Sciatic nerve (tissue), 2 donors: ENCODE measurements at regions not wholly inside any gene's neighbourhood (a gene's known extent, or its start where the extent isn't known, plus 50 kb on each side); places are given as distances from the start of the nearest gene placed in this dataset.

ENCODE experiments used
- ATAC-seq: fragments of 200-7000 bp; cut with Tn5 transposase; one replicate; pipeline ENCODE4 v1.9.1; 2020; ENCODE audit warnings: mild to moderate bottlenecking, moderate library complexity
- DNase-seq: peaks from one replicate; pipeline ENCODE4 v3.0.0-alpha.2; 2020; ENCODE audit warnings: low spot score
- intact Hi-C: fragments of 100-400 bp; cut with DNase I; formaldehyde crosslinking; loops from one replicate; pipeline ENCODE4 v1.14.2; 2022
- donor health status: DM: no; HTN: no; CAD: no.
- donor health status: DM: no; HTN: no; CAD: no.

DNA sequence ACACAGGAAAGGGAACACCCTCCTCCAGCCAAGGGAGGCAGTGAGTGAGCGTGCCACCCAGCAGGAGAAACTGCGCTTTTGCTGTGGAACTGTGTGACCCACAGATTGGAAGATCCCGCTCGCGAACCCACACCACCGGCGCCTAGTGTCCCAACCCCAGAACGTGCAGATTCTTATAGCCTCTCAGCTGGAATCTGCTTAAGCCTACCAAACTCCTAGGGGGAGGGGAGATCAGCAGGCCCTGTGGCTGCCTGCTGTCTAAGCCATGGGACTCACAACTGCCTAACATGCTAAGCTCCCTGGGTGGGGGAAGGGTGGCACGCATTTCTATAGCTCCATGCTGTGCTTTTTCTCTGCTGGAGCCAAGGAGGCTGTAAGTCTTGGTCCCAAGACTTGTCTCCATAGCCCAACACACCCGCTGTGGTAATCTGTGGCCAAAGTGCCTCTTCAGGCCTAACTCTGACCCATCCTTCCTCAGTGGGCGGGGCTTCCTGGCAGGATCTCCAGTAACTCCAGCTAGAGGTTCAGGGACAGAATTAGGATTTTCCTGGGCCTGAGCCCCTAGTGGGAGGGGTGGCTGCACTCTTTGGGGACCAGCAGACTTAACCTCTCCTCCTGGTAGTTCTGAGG, 485.0 kb downstream of the TAF11L14 start:
- intact Hi-C loops = no loop called here
- no peak for DNase-seq
- no peak for ATAC-seq

DNA sequence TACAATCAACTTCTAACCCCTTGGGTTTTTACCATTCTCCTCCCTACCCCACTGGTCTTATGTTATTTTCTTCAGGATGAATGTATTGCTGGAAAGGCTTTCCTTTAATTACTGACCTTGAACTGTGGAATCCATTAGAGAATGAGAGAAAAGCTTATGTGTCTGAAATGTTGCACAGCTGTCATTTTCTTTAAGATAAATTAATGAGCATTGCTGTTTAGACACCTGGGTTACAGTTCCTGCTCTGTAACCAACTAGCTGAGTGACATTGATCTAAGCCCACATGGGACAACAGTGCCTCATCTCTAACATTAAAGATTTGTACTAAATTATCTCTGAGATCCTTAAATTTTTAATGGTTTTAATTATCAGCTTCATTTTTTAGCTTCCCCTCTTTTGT, 507.0 kb downstream of the TAF11L14 start:
- ATAC-seq (no peak), DNase-seq (no peak)
- intact Hi-C loops = no loop called here

DNA sequence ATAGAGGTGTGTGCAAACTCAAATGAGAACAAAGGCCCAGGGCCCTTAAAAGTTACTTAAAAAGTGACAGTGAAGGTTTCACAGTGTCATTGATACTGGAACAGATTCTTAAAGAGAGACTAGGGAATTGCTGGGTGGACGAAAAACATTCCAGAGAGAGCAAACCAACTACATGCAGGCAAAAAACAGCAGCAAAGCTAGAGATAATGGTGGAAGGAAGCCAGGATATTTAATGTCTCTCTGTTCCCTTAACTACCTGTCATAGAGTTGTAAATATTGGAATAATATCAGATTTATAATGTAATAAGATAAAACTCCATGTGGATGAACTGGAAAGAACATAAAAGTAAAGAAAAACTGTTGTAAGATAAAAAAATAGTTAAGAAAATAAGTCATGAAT, 508.6 kb downstream of the TAF11L14 start:
- DNase-seq (no peak), ATAC-seq (no peak)
- intact Hi-C loops = no loop called here

DNA sequence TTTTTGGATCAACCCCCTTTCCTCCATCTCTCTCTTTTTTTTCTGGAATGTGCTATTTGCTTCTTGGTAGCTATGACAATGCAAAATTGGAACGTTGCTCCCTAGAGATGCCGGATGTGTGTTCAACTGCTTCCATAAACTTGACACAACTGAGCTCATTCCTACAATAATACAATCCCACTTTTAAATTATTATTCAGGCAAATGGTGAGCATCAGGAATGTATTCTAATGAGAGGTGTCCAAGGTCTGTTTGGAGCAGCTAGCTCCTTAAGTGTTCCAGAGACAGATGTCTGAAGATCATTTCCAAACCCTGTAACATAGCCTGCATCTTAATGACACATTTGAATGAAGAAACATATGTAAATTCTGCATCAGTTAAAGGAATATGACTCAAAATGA, 518.4 kb downstream of the TAF11L14 start:
- intact Hi-C loops = no loop called here
- DNase-seq (no peak), ATAC-seq (no peak)

DNA sequence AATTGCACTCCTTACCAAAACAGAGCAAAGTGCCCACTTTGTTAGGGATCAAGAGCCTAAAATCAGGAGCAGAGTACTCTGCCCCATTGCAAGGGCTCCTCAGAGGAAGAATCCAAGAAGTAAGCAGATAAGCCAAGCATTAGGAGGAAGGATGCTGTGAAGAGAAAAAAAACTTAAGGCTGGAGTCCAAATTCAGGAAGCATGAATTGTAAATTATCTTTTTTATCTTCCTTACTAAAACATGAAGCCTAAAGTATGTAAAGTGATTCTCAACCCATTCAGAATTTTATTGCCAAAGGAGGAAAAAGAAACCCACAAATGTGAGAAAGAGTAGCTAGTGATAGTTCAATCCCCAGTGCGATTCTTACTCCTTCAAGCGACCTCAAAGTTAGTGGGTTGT, 523.9 kb downstream of the TAF11L14 start:
- intact Hi-C loops = no loop called here
- no peak for ATAC-seq
- no peak for DNase-seq

DNA sequence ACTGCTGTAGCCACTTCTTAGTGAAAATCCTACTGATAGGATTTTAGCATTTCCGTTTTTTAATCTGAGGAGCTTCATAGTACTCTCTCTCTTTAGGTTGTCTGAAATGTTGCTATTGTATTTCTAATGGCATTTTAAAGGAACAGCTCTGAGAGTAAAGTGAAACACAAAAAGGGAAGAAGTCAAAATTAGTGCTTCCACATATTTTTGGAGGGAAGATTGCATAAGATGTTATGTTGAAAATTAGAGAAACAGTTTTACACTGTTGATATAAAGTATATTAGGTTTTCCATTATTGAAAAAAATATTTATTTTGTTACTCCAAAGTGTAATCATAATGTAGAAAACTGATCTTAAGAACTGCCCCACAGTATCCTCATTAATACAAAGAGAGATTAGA, 525.1 kb downstream of the TAF11L14 start:
- ATAC-seq = no peak
- DNase-seq = no peak
- intact Hi-C loops = no loop called here

DNA sequence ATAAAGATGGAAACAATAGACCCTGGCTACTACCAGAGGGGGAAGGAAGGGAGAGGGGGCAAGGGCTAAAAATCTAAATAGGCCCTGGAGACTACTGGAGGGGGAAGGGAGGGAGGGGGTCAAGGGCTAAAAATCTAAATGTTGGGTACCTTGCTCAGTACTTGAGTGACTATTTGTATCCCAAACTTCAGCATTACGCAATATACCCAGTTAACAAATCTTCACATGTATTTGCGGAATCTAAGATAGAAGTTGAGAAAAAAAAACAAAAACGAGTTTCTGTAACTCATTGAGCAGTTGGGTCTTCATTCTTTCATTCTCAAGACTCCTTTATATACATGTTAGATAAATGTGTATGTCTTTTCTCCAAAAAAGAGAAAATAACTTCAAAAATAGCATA, 537.4 kb downstream of the TAF11L14 start:
- intact Hi-C loops = no loop called here
- DNase-seq (no peak), ATAC-seq (no peak)

DNA sequence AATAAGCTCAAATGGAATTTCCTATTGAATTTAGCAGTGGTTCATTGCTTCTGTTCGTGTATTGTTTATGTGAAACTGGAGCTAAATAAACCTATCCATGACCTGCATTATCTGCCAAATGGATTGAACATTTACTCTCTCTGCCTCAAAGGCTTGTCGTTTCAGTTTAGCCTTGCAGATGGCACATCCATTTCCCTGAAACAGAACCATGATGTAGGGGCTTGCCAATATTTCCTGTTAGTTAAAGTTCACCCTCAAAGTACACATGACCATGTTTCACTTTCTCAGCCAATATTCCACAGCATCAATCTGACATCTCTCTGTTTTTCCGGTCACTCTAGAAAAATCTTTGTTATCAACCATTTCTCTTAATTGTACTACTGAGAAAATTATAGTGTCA, 545.3 kb downstream of the TAF11L14 start:
- ATAC-seq = no peak
- intact Hi-C loops = no loop called here
- DNase-seq = no peak

DNA sequence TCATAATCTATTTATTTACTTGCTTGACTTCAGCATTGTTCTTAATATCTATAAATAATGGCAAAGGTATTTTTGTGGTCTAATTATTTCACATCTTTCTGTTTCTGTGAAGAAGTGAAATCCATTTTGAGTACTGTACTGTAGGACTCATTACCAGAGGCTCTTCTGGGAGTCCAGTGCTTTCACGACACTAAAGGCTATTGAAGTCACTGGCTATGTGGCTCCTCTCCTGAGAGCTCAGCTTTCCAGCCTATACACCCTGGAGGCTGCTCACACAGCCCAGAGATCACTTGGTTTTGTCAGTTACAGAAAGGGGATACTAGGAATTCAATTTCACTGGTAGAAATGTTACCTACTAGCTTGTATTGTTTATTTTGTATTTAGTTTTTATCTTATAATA, 547.3 kb downstream of the TAF11L14 start:
- DNase-seq (no peak), ATAC-seq (no peak)
- intact Hi-C loops = no loop called here

DNA sequence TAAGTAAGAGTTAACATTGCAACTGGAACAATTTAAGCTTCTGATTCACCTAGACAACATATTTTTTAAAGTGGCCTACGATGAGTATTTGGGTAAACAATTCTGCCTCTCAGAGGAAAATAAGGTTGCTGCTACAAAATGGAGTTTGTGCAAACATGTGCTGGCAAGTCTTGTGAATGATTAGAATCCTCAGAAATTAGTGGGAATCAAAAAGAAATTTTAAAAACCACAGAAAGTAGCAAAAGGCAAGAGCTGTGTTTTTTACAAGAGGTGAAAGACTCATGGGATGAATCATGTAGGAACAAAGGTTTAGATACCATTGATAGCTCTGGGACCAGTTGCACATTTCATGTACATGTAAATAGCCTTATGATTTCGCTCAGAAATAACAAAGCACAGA, 561.6 kb downstream of the TAF11L14 start:
- intact Hi-C loops = no loop called here
- DNase-seq = no peak
- no peak for ATAC-seq

DNA sequence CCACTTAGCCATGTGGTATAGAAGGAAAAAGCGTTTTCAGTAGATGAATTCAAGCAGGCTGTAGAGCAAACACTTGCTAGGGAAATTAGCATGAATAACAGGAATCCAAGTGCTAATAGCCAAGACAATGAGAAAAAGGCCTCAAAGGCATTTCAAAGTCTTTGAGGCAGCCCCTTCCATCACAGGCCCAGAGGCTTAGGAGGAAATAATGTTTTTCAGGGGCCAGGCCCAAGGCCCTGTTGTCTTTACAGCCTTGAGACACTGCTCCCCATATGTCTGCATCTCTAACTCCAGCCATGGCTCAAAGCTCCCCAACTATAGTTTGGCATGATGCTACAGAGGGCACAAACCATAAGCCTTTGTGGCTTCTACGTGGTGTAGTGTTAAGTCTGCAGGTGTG, 563.5 kb downstream of the TAF11L14 start:
- intact Hi-C loops = no loop called here
- no peak for DNase-seq
- ATAC-seq = no peak

DNA sequence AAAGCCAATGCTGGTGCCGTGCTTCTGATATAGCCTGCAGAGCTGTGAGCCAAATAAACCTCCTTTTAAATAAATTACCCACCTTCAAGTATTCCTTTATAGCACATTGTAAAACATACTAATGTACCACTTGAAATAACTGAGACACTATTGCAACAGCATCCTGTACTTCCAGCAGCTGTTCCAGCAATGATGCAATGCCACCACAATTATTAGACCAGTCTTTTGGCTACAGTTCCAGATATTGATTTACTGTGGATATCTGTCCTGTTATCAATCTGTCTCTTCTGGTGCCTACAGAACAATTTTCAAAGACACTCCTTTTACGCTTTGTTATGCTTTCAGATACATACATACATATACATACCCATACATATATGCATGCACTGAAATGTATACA, 567.9 kb downstream of the TAF11L14 start:
- ATAC-seq = no peak
- intact Hi-C loops = no loop called here

DNA sequence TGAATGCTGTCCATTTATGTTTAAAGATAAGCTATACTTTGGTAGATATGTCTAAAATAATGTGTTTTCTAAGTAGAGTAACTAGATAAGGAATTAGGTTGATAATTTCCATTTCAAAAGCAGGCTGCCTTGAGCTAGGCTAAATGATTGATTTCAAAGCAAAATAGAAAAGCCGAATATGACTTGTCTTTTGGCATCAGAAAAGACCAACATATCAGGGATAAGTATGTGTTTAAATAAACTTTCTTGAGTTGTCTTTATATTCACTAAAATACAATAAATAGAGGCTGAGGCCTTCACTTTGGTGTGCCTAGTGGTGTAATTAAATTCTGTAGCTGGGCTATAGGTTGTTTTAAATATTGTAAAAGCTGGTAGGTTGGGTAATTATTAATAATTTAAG, 569.0 kb downstream of the TAF11L14 start:
- intact Hi-C loops = no loop called here
- ATAC-seq = no peak
- no peak for DNase-seq

More for the DNA sequence above, 567.9 kb downstream of the TAF11L14 start:
- DNase-seq = no peak

DNA sequence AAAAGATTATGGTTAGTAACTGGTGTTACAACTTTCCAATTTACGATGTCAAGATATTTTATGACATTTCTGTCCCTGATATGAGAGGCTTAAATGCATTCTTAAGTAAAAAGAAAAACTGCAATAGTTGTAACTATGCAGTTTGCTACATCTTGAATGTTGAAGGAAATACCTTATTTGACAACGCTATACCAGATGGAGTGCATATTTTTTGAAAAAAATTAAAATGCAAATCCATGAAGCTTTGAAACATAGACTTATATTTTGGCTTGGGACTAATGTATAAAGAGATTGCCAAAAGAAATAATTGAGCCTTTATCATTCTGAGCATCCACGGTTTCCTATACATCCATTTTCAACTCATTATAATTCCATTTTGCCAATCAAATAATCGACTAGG, 579.4 kb downstream of the TAF11L14 start:
- intact Hi-C loops = no loop called here
- no peak for ATAC-seq
- no peak for DNase-seq

DNA sequence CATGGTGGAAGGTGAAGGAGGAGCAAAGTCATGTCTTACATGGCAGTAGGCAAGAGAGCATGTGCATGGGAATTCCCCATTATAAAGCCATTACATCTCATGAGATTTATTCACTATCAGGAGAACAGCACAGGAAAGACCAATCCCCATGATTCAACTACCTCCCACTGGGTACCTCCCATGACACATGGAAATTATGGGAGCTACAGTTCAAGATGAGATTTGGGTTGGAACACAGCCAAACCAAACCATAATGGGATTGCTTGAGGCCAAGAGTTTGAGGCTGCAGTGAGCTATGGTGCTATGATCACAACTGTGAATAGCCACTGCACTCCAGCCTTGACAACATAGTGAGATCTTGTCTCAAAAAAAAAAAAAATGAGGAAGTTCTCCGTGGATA, 581.8 kb downstream of the TAF11L14 start:
- no peak for ATAC-seq
- intact Hi-C loops = no loop called here
- DNase-seq = no peak

DNA sequence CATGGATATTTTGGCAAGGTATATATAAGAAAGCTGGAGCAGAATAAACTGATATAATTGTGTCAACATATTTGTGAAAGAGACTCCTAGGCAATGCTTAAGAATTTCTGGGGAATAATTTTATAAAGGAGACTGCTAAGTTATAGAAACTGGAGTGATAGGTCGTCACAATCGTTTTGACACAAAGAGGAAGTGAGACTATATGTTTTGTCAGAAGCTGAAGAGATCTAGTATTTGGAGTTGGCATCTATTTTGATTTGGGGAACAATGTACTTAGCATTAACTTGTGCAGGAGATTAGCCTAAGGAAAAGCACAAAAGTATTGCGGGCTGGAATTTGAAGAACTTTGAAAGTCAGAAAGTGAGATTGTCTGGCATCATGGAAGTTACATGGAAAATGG, 582.5 kb downstream of the TAF11L14 start:
- DNase-seq = no peak
- intact Hi-C loops = no loop called here
- no peak for ATAC-seq

DNA sequence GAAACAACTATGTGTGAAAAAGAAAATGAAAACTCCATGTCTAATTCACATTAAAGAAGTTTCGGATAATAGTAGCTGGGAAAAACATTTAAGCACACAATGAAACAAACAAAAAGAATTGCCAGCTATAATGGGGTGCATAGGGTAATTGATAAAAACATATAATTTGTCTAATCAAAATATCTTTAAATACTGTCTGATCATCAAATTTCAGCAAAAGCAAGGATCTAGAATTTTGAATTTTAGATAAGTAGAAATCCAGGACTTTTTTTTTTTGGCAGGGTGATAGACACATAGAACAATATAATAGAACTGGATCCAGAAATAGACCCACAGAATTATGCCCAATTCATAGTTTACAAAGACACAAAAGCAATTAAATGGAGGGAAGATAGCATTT, 585.0 kb downstream of the TAF11L14 start:
- intact Hi-C loops = no loop called here
- DNase-seq (no peak), ATAC-seq (no peak)

DNA sequence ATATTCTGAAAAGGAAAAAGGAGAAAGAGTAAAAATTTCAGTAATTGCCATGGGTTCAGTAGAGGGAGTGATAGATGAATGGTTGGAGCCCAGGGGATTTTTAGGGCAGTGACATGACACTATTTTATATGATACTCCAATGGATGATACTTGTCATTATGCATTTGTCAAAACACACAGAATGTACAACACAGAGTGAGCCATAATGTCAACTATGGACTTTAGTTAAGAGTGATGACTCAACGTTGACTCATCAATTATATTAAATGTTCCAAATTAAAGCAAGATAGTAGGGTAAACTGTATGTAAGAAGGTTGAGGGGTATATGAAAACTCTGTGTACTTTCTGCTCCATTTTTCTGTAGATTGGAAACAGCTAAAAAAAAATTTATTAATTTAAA, 586.4 kb downstream of the TAF11L14 start:
- intact Hi-C loops = no loop called here
- DNase-seq (no peak), ATAC-seq (no peak)

DNA sequence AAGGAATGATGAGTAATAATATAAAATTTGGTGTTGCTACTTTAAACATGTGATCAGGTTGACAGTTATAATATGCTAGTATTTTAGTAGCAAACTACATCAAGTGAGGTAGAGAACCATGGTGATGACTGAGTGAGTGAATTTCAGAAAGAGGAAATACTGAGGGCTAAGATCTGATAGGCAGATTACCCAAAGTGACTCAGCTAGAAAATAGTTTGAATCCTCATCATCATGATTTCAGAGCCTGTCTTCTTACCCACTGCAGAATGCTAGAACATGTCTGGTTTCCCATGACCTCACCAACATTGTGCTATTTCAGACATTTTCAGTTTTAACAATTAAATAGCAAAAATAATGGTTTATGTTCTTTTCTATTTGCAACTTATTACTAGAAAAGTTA, 602.1 kb downstream of the TAF11L14 start:
- no peak for DNase-seq
- ATAC-seq = no peak
- intact Hi-C loops = no loop called here

DNA sequence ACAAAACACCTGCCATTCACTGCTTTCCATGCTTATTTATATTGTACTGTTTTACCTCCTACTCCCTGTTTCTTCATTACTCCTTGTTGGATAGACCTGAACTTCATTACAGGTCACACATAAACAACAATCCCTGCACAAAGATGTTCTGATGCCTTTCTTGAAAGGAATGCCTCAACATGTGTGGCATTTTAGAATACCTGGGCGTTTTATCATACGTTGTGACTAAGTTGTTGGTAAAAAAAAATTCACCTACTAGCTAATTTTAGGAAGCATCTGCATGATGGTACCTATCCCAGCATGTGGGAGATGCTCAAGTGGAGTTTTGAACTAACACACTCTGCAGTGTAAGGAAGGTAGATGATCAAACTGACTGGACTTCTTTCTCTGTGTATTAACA, 604.1 kb downstream of the TAF11L14 start:
- intact Hi-C loops = no loop called here
- ATAC-seq = no peak

DNA sequence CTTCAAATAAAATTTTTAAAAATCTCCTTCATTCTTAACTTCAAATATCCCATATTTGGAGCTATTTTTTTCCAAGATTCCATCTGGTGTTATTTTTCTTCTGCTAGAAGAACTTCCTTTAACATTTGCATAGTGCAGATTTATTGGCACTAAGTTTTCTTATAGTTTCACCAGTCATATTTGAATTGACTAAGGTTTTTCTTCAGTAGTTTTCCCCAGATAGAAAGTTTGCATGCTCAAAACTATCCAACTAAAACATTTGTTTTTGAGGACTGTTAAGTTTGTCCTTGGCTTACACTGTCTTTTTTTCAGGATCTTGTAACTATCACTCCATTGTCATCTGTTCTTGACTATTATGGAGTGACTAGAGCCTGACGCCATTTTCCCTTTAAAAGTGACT, 606.7 kb downstream of the TAF11L14 start:
- no peak for DNase-seq

More for the DNA sequence above, 604.1 kb downstream of the TAF11L14 start:
- no peak for DNase-seq

DNA sequence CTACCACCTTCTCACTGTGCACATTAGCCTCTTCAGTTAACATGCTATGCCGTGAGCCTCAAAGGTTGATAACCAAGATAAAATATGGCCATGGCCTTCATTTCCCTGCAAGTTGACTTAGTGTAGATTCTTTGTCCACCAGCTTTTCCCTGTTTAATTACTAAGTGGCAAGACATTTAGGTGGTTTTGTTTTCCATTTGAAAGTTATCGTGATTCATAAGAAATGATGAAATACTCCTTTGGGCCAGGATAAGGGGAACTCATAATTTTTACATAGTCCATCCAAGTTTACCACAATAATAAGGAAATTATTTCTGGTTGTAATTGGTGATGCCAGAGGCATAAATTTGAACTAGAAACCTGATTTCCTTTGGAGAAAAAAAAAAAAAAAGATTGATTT, 609.6 kb downstream of the TAF11L14 start:
- ATAC-seq (no peak), DNase-seq (no peak)
- intact Hi-C loops = no loop called here

More for the DNA sequence above, 606.7 kb downstream of the TAF11L14 start:
- intact Hi-C loops = no loop called here
- no peak for ATAC-seq
